ENCODE measurements at regions not wholly inside any gene's neighbourhood (a gene's known extent, or its start where the extent isn't known, plus 50 kb on each side); places are given as distances from the start of the nearest gene placed in this dataset.

DNA sequence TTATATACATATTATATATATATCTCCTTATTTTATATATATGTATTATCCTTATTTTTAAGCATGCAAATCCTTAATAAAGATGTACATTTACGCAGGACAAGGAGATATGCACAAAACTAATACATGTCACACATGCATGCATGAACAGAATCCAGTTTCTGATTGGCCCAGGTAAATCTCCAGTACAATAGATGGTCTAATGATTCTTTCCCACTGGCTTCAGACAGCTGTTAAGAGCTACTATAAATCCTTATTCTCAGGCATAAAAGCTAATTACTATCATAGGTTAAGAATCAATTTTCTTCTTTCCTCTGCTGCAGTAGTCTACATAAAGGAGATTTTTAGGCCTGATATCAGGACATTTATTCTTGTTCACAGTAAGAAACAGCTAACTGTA lies 689.8 kb downstream of the KCTD8 start:
- Histone ChIP-seq H3K27ac (no peak overlapping the region), H3K9me3 (replicated peaks in 1 of 3) (no peaks in the 10 kb centered on the region), H3K27me3 (no peaks in the 10 kb centered on the region), H3K36me3 (replicated peaks in 1 of 2) (no peaks in the 10 kb centered on the region), H3K4me1 (replicated peaks in 1 of 2) (no peaks in the 10 kb centered on the region), H3K4me3 (no peak overlapping the region)
- no peak for TF ChIP-seq POLR2A (IDR thresholded peaks at IDR 0.05)
- TF ChIP-seq, protein P1, sequence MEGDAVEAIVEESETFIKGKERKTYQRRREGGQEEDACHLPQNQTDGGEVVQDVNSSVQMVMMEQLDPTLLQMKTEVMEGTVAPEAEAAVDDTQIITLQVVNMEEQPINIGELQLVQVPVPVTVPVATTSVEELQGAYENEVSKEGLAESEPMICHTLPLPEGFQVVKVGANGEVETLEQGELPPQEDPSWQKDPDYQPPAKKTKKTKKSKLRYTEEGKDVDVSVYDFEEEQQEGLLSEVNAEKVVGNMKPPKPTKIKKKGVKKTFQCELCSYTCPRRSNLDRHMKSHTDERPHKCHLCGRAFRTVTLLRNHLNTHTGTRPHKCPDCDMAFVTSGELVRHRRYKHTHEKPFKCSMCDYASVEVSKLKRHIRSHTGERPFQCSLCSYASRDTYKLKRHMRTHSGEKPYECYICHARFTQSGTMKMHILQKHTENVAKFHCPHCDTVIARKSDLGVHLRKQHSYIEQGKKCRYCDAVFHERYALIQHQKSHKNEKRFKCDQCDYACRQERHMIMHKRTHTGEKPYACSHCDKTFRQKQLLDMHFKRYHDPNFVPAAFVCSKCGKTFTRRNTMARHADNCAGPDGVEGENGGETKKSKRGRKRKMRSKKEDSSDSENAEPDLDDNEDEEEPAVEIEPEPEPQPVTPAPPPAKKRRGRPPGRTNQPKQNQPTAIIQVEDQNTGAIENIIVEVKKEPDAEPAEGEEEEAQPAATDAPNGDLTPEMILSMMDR (IDR thresholded peaks at IDR 0.05): no peak
- 94 to 100% (median 98%) methylated on average over 1 of the region's 1 CpG for WGBS, 4 donors
- intact Hi-C loops (cut with DNase I): no loop called here
- DNase-seq: no peak

DNA sequence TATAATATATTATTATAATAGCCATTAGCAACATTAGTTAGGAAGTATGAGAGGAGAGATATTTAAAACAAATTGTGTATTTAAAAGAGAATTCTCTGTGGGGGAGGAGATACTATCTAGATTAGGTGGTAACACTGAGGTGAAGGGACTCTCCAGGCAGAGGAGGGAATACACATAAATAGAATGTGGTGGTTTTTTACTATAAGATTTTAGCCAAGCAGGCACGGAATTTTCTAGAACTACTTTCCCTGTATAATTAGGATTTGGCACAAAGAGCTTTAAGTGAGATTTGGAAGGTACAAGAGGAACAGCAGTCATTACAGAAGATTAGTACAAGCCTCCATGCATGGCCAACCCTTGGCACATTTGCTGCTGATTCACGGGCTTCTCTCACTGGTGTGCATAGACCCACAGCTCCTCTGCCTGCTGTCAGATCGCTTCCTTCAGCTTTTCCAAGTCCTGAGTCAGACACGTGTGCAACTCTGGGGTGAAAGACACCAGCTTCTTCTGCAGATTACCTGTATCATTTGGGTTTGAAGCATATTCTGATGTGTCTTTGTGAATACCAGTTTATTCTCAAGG lies 685.5 kb downstream of the KCTD8 start:
- Histone ChIP-seq H3K4me3 (no peak overlapping the region), H3K27ac (no peak overlapping the region), H3K36me3 (replicated peaks in 1 of 2) (no peaks in the 10 kb centered on the region), H3K4me1 (replicated peaks in 1 of 2) (no peaks in the 10 kb centered on the region), H3K9me3 (replicated peaks in 1 of 3) (no peaks in the 10 kb centered on the region), H3K27me3 (no peaks in the 10 kb centered on the region)
- WGBS, 4 donors: 50 to 59% (median 58%) methylated on average over 4 of the region's 4 CpGs
- TF ChIP-seq POLR2A (IDR thresholded peaks at IDR 0.05): no peak
- intact Hi-C loops (cut with DNase I): no loop called here
- DNase-seq: peak in 1 of 7 donors; percentile 8

DNA sequence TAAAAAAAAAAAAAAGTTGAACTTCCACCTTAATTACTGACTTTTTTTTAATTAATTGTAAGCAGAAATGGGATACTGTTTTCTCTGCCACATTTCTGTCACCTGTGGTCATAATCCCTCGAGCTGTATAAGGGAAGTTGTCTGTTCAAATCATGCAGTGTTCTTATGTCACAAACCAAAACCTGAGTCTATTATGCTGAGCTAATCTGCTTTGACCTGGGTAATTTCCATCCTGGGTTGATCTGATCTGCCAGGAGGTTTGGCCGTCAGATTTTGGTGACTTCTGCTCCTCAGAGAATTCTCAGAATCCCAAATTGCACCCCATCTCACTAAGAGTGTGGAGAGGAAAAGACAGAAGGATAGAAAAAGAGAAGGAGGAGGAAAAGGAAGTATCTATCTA lies 683.1 kb downstream of the KCTD8 start:
- TF ChIP-seq, protein P1 (IDR thresholded peaks at IDR 0.05): no peak
- Histone ChIP-seq H3K27ac (no peak overlapping the region), H3K4me3 (no peak overlapping the region), H3K4me1 (replicated peaks in 1 of 2) (no peaks in the 10 kb centered on the region), H3K27me3 (no peaks in the 10 kb centered on the region), H3K36me3 (replicated peaks in 1 of 2) (no peaks in the 10 kb centered on the region), H3K9me3 (replicated peaks in 1 of 3) (no peaks in the 10 kb centered on the region)
- no peak for DNase-seq
- WGBS, 4 donors: 64 to 72% (median 71%) methylated on average over 2 of the region's 2 CpGs
- intact Hi-C loops (cut with DNase I): no loop called here

DNA sequence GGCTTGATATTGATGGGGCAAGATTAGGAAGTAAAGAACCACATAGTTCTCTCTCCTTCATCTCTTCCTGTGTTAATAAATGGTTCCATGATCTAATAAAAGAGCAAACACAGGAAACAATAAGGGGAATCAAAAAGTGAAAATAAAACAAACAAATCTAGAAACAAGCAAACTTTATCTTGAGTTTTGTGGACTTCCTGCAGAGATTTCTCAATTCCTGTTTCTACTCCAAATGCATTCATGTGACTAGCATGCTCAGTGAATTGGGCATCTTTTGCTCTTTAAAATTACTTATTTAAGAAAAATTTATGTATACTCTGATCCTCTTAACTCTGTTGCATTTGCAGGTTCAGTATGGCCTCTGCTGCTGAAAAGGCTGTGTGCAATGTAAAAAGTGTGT lies 682.0 kb downstream of the KCTD8 start:
- no peaks in the 10 kb centered on the region for H3K4me1 ChIP-seq (replicated peaks in 1 of 2)
- H3K4me3 ChIP-seq: no peak overlapping the region
- DNase-seq: no peak
- no peaks in the 10 kb centered on the region for H3K27me3 ChIP-seq
- H3K27ac ChIP-seq: no peak overlapping the region
- no peaks in the 10 kb centered on the region for H3K9me3 ChIP-seq (replicated peaks in 1 of 3)
- TF ChIP-seq, protein P1 (IDR thresholded peaks at IDR 0.05): no peak
- TF ChIP-seq POLR2A (IDR thresholded peaks at IDR 0.05): no peak
- intact Hi-C loops (cut with DNase I): no loop called here
- H3K36me3 ChIP-seq (replicated peaks in 1 of 2): no peaks in the 10 kb centered on the region

DNA sequence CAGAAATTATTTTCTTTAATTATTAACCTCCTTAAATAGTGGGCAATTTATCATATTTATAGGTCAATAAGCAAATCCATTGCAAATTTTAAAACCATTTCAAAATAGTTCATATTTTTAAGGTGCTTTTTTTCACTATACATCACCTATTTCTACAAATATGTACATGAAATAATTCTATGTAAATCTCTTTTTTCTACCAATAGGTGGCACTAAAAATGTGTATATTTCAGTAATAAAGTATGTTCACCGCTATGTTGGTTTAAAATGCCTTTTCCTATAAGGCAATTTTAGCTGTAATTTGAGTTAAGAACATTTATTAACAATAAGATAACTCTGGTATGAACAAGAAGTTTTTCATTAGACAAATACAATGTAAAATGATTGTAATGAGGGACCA lies 672.2 kb downstream of the KCTD8 start:
- Histone ChIP-seq H3K36me3 (replicated peaks in 1 of 2) (no peaks in the 10 kb centered on the region), H3K27me3 (no peaks in the 10 kb centered on the region), H3K4me3 (no peak overlapping the region), H3K9me3 (replicated peaks in 1 of 3) (no peaks in the 10 kb centered on the region), H3K27ac (no peak overlapping the region), H3K4me1 (replicated peaks in 1 of 2) (no peaks in the 10 kb centered on the region)
- DNase-seq: no peak
- WGBS, 4 donors: 55 to 70% (median 66%) methylated on average over 1 of the region's 1 CpG
- intact Hi-C loops (cut with DNase I): loop anchor here in 1 of 2 donors (10.0 kb wide), 1 partner anchor 718 kb away; no protein-coding TSS in a partner anchor
- TF ChIP-seq POLR2A (IDR thresholded peaks at IDR 0.05): no peak
- TF ChIP-seq, protein P1 (IDR thresholded peaks at IDR 0.05): peak in 4 of 6 experiments; percentile 16 to 39 (median 28)

All from adrenal gland (tissue), 9 donors.